Vagina (tissue), 2 donors: ENCODE measurements at regions not wholly inside any gene's neighbourhood (a gene's known extent, or its start where the extent isn't known, plus 50 kb on each side); places are given as distances from the start of the nearest gene placed in this dataset.

Experiments used
- DNase-seq, 2 donors: peaks; one replicate each; pipeline ENCODE4 v3.0.0-alpha.2; 2017; ENCODE audit errors: extremely low spot score in 2 of 2
- H3K27ac ChIP-seq: fragments of 200-600 bp; sonication (generic); one replicate; pipeline ENCODE4 v1.5.1; 2019
- H3K27me3 ChIP-seq: fragments of 200-600 bp; sonication (generic); one replicate; pipeline ENCODE4 v1.5.1; 2019
- H3K36me3 ChIP-seq, 2 donors: fragments of 200-600 bp; sonication (generic); one replicate each; pipeline ENCODE4 v1.5.1; 2017 to 2019
- H3K4me1 ChIP-seq: fragments of 200-600 bp; sonication (generic); one replicate; pipeline ENCODE4 v1.5.1; 2019
- H3K4me3 ChIP-seq, 2 donors: fragments of 200-600 bp; sonication (generic); 1 replicate in 1 of 2; 2 replicates in 1 of 2; pipeline ENCODE4 v1.5.1; 2016 to 2019
- H3K9me3 ChIP-seq: fragments of 200-600 bp; sonication (generic); one replicate; pipeline ENCODE4 v1.5.1; 2019
- POLR2A ChIP-seq, 2 donors: fragments of 450-650 bp; IDR thresholded peaks; one replicate each; pipeline ENCODE4 v1.6.1; 2017; ENCODE audit warnings: antibody characterized with exemption in 2 of 2, mild to moderate bottlenecking in 2 of 2, moderate library complexity in 2 of 2
- POLR2AphosphoS5 ChIP-seq, 2 donors: sonication (generic); formaldehyde crosslinking; IDR thresholded peaks; one replicate each; pipeline ENCODE4 v1.9.0; 2017; ENCODE audit warnings: antibody characterized with exemption in 2 of 2, mild to moderate bottlenecking in 2 of 2, low read depth in 1 of 2; ENCODE audit not compliant: insufficient read depth in 1 of 2
- intact Hi-C: fragments of 100-400 bp; cut with DNase I; formaldehyde crosslinking; loops from one replicate; pipeline ENCODE4 v1.15.1; 2023
- TF ChIP-seq, protein P1 (sequence below), 3 experiments: fragments of 450-650 bp in 2 of 3; fragments of 200-600 bp in 1 of 3; sonication (generic) in 1 of 3; IDR thresholded peaks; one replicate each; pipeline ENCODE4 v1.5.1; 2017 to 2019; ENCODE audit warnings: antibody characterized with exemption in 3 of 3, mild to moderate bottlenecking in 2 of 3, moderate library complexity in 2 of 3

DNA sequence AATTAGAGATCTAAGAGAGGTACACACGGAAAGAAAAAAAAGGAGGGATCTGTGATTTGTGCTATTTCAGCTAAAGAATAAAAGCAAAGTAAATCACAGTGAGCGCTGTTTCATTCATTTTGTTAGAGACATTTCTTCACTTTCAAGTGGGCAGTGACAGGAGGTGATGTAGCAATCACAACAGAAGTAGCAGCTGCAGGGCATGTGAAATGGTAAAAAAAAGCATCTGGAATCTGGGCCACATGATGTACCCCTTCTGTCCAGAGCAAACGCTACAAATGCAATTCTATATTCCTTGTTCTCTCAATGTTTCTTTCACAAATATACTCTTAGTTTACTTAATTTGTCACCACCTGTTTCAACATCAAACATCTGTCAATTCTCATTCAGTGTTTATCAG is 786.5 kb downstream of the LRRIQ3 start:
- Histone ChIP-seq H3K4me3 (no peak overlapping the region), H3K27me3 (no peaks in the 10 kb centered on the region), H3K9me3 (no peaks in the 10 kb centered on the region), H3K4me1 (no peaks in the 10 kb centered on the region), H3K36me3 (no peaks in the 10 kb centered on the region), H3K27ac (no peak overlapping the region)
- intact Hi-C loops: no loop called here
- no peak for DNase-seq
- TF ChIP-seq POLR2A (IDR thresholded peaks at IDR 0.05): no peak
- TF ChIP-seq, protein P1, sequence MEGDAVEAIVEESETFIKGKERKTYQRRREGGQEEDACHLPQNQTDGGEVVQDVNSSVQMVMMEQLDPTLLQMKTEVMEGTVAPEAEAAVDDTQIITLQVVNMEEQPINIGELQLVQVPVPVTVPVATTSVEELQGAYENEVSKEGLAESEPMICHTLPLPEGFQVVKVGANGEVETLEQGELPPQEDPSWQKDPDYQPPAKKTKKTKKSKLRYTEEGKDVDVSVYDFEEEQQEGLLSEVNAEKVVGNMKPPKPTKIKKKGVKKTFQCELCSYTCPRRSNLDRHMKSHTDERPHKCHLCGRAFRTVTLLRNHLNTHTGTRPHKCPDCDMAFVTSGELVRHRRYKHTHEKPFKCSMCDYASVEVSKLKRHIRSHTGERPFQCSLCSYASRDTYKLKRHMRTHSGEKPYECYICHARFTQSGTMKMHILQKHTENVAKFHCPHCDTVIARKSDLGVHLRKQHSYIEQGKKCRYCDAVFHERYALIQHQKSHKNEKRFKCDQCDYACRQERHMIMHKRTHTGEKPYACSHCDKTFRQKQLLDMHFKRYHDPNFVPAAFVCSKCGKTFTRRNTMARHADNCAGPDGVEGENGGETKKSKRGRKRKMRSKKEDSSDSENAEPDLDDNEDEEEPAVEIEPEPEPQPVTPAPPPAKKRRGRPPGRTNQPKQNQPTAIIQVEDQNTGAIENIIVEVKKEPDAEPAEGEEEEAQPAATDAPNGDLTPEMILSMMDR (IDR thresholded peaks at IDR 0.05): no peak
- no peak for TF ChIP-seq POLR2AphosphoS5 (IDR thresholded peaks at IDR 0.05; ENCODE audit: insufficient read depth in 1 of 2, low read depth in 1 of 2)

DNA sequence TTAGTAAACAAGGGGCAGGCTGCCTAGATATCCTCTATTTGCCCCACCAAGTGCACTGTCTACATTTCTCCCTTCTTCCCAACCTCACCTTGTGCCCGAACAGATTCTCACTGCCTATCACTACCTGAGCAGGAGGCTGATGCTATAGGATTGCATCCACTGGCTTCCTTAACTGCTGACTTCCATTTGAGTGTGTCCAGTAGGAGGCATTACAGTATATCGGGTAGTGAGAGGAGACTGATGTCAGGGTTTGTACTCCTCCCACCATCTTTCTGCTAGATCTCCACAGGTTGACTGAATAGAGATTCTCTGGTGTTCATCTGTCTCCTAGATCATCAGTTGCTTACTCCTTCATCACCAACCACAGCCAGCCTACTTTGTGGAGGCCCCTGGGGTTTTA is 796.3 kb downstream of the LRRIQ3 start:
- Histone ChIP-seq H3K36me3 (no peaks in the 10 kb centered on the region), H3K4me3 (no peak overlapping the region), H3K27ac (no peak overlapping the region), H3K27me3 (no peaks in the 10 kb centered on the region), H3K9me3 (no peaks in the 10 kb centered on the region), H3K4me1 (no peaks in the 10 kb centered on the region)
- TF ChIP-seq POLR2A (IDR thresholded peaks at IDR 0.05): no peak
- TF ChIP-seq, protein P1 (IDR thresholded peaks at IDR 0.05): no peak
- no peak for TF ChIP-seq POLR2AphosphoS5 (IDR thresholded peaks at IDR 0.05; ENCODE audit: insufficient read depth in 1 of 2, low read depth in 1 of 2)
- DNase-seq: no peak
- intact Hi-C loops: no loop called here

DNA sequence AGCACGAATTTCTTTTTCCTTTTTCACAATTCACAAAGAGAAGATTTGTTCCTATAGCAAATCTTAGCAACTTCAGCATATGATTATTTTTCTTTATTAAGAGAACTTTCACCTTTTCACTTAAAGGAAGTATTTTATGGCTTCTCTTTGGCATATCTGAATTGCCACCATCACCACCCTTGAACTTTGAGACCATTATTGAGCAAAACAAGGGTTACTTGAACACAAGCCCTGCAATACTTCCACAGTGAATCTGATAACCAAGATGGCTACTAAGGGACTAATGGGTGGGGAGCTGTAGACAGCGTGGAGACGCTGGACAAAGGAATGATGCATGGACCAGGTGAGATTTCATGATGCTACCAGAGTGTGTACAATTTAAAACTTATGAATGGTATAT is 815.0 kb downstream of the LRRIQ3 start:
- intact Hi-C loops: no loop called here
- no peaks in the 10 kb centered on the region for H3K36me3 ChIP-seq

DNA sequence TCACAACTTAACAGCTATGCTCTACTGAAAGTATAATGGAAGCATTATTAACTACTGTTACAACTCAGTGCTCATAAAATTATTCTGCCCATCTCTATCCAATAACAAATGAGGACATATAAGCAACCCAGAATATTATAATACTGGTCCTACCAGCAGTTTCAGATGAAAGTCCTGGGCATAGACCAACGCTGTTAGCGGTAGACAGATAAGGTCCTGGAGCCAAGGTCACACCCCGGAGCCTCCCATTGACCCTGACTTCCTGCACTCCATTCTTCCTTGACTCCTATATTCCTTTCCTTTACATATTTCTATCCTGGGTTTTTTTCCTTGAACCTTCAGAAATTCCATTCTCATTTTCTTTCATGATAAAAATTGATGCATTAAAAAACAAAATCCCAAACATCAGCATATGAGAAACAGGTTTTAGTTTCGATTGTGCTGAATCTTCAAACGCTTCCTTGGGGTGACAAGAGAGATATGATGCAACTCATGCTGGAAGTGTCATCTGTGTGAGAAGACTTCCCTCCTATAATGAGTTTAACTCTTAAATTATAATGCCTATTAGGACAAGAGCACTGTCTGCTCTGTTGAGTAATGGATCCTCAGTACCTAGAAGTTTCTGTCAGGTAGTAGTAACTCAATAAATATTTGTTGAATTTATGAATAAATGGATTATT is 831.1 kb downstream of the LRRIQ3 start:
- no peak for DNase-seq
- Histone ChIP-seq H3K9me3 (no peaks in the 10 kb centered on the region), H3K4me3 (no peak overlapping the region), H3K27me3 (no peaks in the 10 kb centered on the region), H3K27ac (no peak overlapping the region), H3K36me3 (no peaks in the 10 kb centered on the region), H3K4me1 (no peaks in the 10 kb centered on the region)
- intact Hi-C loops: no loop called here
- TF ChIP-seq, protein P1 (IDR thresholded peaks at IDR 0.05): no peak
- no peak for TF ChIP-seq POLR2A (IDR thresholded peaks at IDR 0.05)
- TF ChIP-seq POLR2AphosphoS5 (IDR thresholded peaks at IDR 0.05; ENCODE audit: insufficient read depth in 1 of 2, low read depth in 1 of 2): no peak

More for the DNA sequence above, 815.0 kb downstream of the LRRIQ3 start:
- Histone ChIP-seq H3K27ac (no peak overlapping the region), H3K4me3 (no peak overlapping the region), H3K27me3 (no peaks in the 10 kb centered on the region), H3K9me3 (no peaks in the 10 kb centered on the region), H3K4me1 (no peaks in the 10 kb centered on the region)
- TF ChIP-seq POLR2A (IDR thresholded peaks at IDR 0.05) (no peak), POLR2AphosphoS5 (IDR thresholded peaks at IDR 0.05; ENCODE audit: insufficient read depth in 1 of 2, low read depth in 1 of 2) (no peak)
- TF ChIP-seq, protein P1 (IDR thresholded peaks at IDR 0.05): no peak
- no peak for DNase-seq

DNA sequence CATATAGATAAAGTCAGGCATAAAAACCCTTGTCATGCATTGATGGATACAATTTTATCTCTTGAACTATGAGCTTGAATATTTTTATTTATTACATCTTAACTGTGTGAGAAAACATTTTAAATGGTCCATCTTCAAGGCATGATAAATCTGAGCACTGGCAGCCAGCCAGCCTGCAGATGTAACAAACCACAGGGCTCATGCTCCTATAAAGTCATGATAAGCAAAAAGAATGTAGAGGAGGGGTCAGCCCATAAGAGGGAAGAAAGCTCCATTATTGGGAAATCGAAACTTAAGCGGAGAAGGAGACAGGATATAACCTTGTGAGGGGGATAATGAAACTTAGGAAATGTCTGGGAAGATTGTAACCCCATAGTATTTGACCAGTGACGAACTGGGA is 839.0 kb downstream of the LRRIQ3 start:
- TF ChIP-seq, protein P1 (IDR thresholded peaks at IDR 0.05): no peak
- no peak for TF ChIP-seq POLR2AphosphoS5 (IDR thresholded peaks at IDR 0.05; ENCODE audit: insufficient read depth in 1 of 2, low read depth in 1 of 2)
- no peak for TF ChIP-seq POLR2A (IDR thresholded peaks at IDR 0.05)
- intact Hi-C loops: no loop called here

More for the DNA sequence above, 839.0 kb downstream of the LRRIQ3 start:
- DNase-seq: no peak
- H3K4me3 ChIP-seq: no peak overlapping the region
- no peaks in the 10 kb centered on the region for H3K9me3 ChIP-seq
- no peaks in the 10 kb centered on the region for H3K4me1 ChIP-seq
- no peaks in the 10 kb centered on the region for H3K36me3 ChIP-seq
- no peak overlapping the region for H3K27ac ChIP-seq
- H3K27me3 ChIP-seq: no peaks in the 10 kb centered on the region
